ENCODE measurements at regions not wholly inside any gene's neighbourhood (a gene's known extent, or its start where the extent isn't known, plus 50 kb on each side); places are given as distances from the start of the nearest gene placed in this dataset.

- Histone ChIP-seq H3K27me3 (ENCODE audit: control insufficient read depth, insufficient read depth, low read length) (peaks cover 5% of the 10 kb centered on the region), H3K27ac (ENCODE audit: insufficient read depth, low read length, poor library complexity, severe bottlenecking) (no peak overlapping the region), H3K4me1 (ENCODE audit: control insufficient read depth, insufficient read depth, low read length, poor library complexity, severe bottlenecking) (no peaks in the 10 kb centered on the region), H3K4me3 (ENCODE audit: low read depth, low read length) (no peak overlapping the region), H3K9me3 (ENCODE audit: control insufficient read depth in 2 of 2, low read length in 2 of 2) (no peaks in the 10 kb centered on the region), H3K36me3 (ENCODE audit: control insufficient read depth, insufficient read depth, low read length) (no peaks in the 10 kb centered on the region)
- no peak for DNase-seq
- H3K27ac Mint-ChIP-seq, result no peak overlapping the region
- peaks cover 25% of the 10 kb centered on the region for H3K27me3 Mint-ChIP-seq
- peaks cover 0 to 7% (median 0%) of the 10 kb centered on the region in 4 donors for H3K4me1 Mint-ChIP-seq
- no peak overlapping the region for H3K4me3 Mint-ChIP-seq
- no peak for ATAC-seq (ENCODE audit: low read depth in 2 of 2)
- H3K36me3 Mint-ChIP-seq, result no peaks in the 10 kb centered on the region
- H3K9me3 Mint-ChIP-seq, result peaks cover 0 to 4% (median 3%) of the 10 kb centered on the region in 7 donors
These were observed 237.3 kb upstream of the TNRC6C start for GRCh38 chr17:77720946-77721845.

DNA sequence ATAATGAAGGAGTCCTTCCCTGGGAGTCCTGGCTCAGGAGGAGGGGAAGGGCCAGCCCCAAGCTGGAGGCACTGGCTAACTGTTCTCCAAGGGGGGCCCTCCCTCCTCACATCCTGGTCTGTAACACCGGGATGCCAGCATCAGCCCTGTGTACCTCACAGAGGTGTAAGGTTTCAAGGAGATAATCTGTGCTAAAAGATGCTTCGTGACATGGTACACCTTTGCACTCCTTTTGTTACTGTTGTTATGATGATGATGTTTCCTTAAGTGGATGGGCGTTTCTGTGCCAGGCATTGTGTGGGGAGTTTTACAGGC is 236.7 kb upstream of the TNRC6C start:
- peaks cover 2% of the 10 kb centered on the region for H3K27me3 ChIP-seq (ENCODE audit: control insufficient read depth, insufficient read depth, low read length)
- no peak overlapping the region for H3K27ac Mint-ChIP-seq
- H3K27me3 Mint-ChIP-seq, result peaks cover 21% of the 10 kb centered on the region
- H3K36me3 Mint-ChIP-seq, result no peaks in the 10 kb centered on the region
- ATAC-seq (ENCODE audit: low read depth in 2 of 2) (peak in 1 of 2 donors; percentile 31), DNase-seq (no peak)
- H3K4me1 ChIP-seq (ENCODE audit: control insufficient read depth, insufficient read depth, low read length, poor library complexity, severe bottlenecking), result no peaks in the 10 kb centered on the region
- no peak overlapping the region for H3K4me3 ChIP-seq (ENCODE audit: low read depth, low read length)
- H3K9me3 Mint-ChIP-seq, result peaks cover 0 to 4% (median 0%) of the 10 kb centered on the region in 7 donors
- peaks cover 0 to 7% (median 0%) of the 10 kb centered on the region in 4 donors for H3K4me1 Mint-ChIP-seq
- no peaks in the 10 kb centered on the region for H3K36me3 ChIP-seq (ENCODE audit: control insufficient read depth, insufficient read depth, low read length)
- no peak overlapping the region for H3K4me3 Mint-ChIP-seq
- H3K9me3 ChIP-seq (ENCODE audit: control insufficient read depth in 2 of 2, low read length in 2 of 2), result no peaks in the 10 kb centered on the region
- H3K27ac ChIP-seq (ENCODE audit: insufficient read depth, low read length, poor library complexity, severe bottlenecking), result no peak overlapping the region

- Histone ChIP-seq H3K36me3 (ENCODE audit: control insufficient read depth, insufficient read depth, low read length) (no peaks in the 10 kb centered on the region), H3K27ac (ENCODE audit: insufficient read depth, low read length, poor library complexity, severe bottlenecking) (no peak overlapping the region), H3K4me3 (ENCODE audit: low read depth, low read length) (no peak overlapping the region), H3K4me1 (ENCODE audit: control insufficient read depth, insufficient read depth, low read length, poor library complexity, severe bottlenecking) (no peaks in the 10 kb centered on the region), H3K9me3 (ENCODE audit: control insufficient read depth in 2 of 2, low read length in 2 of 2) (no peaks in the 10 kb centered on the region), H3K27me3 (ENCODE audit: control insufficient read depth, insufficient read depth, low read length) (peaks cover 2% of the 10 kb centered on the region)
- no peak for DNase-seq
- Mint-ChIP-seq H3K36me3 (no peaks in the 10 kb centered on the region), H3K4me3 (no peak overlapping the region), H3K27me3 (peaks cover 16% of the 10 kb centered on the region), H3K4me1 (peaks cover 0 to 7% (median under 1%) of the 10 kb centered on the region in 4 donors), H3K27ac (no peak overlapping the region), H3K9me3 (peaks cover 0 to 4% (median 0%) of the 10 kb centered on the region in 7 donors)
- ATAC-seq (ENCODE audit: low read depth in 2 of 2), result no peak
These were observed 236.1 kb upstream of the TNRC6C start for GRCh38 chr17:77722366-77722765.

- no peak for ATAC-seq (ENCODE audit: low read depth in 2 of 2)
These were observed 235.2 kb upstream of the TNRC6C start for GRCh38 chr17:77723071-77723908.

DNA sequence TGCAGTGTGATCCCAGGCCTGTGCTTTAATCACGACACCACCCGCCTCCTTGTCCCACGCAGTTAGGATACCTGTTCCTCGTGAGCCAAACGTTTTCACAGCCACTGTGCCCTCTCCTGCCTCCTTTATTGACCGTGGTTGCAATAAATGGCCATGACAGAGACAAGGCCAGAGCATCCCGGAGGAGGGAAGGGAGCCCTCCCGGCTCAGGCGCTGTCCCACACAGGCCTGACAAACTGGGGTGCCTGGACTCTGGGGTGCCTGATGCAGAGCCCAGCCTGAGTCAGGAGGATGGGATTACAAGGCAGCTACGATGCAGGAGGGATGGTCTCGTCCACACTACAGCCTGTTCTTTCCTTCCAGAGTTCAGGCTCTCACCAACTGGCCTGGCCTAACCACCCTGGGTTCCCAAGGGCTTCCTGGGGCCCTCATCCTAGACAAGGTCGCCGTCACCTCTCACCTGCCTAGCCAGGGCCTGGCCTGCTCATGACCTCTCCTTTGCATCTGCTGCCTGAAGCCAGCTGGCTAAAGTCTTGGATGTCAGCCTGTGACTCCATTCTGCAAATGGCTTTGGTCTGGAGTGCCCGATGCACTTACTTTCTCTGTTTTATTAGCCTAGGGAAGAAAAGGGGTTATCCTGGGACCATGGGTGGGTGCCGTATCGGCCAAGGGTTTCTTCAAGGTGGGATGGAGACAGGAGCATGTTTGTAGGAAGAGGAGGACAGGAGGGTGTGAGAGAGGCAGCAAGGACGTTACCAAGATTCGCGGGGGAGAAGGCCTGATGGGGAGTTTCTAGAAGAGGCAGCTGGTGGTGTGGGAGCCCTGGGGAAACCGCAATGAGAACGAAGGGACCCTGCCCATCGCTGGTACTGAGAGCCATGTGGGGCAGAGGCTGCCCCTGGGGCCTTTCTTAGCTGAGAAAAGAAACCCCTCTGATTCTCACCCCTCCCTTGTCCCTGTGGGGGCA is 234.3 kb upstream of the TNRC6C start:
- peaks cover 0 to 3% (median 1%) of the 10 kb centered on the region in 4 donors for H3K4me1 Mint-ChIP-seq
- no peak overlapping the region for H3K27ac Mint-ChIP-seq
- peaks cover 0 to 3% (median 0%) of the 10 kb centered on the region in 7 donors for H3K9me3 Mint-ChIP-seq
- no peaks in the 10 kb centered on the region for H3K9me3 ChIP-seq (ENCODE audit: control insufficient read depth in 2 of 2, low read length in 2 of 2)
- no peak for DNase-seq
- H3K27me3 Mint-ChIP-seq, result peaks cover 25% of the 10 kb centered on the region
- no peaks in the 10 kb centered on the region for H3K4me1 ChIP-seq (ENCODE audit: control insufficient read depth, insufficient read depth, low read length, poor library complexity, severe bottlenecking)
- peaks cover 4% of the 10 kb centered on the region for H3K27me3 ChIP-seq (ENCODE audit: control insufficient read depth, insufficient read depth, low read length)
- no peaks in the 10 kb centered on the region for H3K36me3 Mint-ChIP-seq
- H3K36me3 ChIP-seq (ENCODE audit: control insufficient read depth, insufficient read depth, low read length), result no peaks in the 10 kb centered on the region
- H3K27ac ChIP-seq (ENCODE audit: insufficient read depth, low read length, poor library complexity, severe bottlenecking), result no peak overlapping the region
- ATAC-seq (ENCODE audit: low read depth in 2 of 2), result no peak
- H3K4me3 Mint-ChIP-seq, result no peak overlapping the region
- no peak overlapping the region for H3K4me3 ChIP-seq (ENCODE audit: low read depth, low read length)

More at GRCh38 chr17:77723071-77723908, 235.2 kb upstream of the TNRC6C start:
- H3K27me3 Mint-ChIP-seq, result peaks cover 16% of the 10 kb centered on the region
- no peak overlapping the region for H3K27ac ChIP-seq (ENCODE audit: insufficient read depth, low read length, poor library complexity, severe bottlenecking)
- no peaks in the 10 kb centered on the region for H3K36me3 Mint-ChIP-seq
- no peak overlapping the region for H3K27ac Mint-ChIP-seq
- no peaks in the 10 kb centered on the region for H3K36me3 ChIP-seq (ENCODE audit: control insufficient read depth, insufficient read depth, low read length)
- H3K9me3 Mint-ChIP-seq, result peaks cover 0 to 4% (median 0%) of the 10 kb centered on the region in 7 donors
- no peak for DNase-seq
- peaks cover 2% of the 10 kb centered on the region for H3K27me3 ChIP-seq (ENCODE audit: control insufficient read depth, insufficient read depth, low read length)
- no peak overlapping the region for H3K4me3 Mint-ChIP-seq
- H3K9me3 ChIP-seq (ENCODE audit: control insufficient read depth in 2 of 2, low read length in 2 of 2), result no peaks in the 10 kb centered on the region
- no peak overlapping the region for H3K4me3 ChIP-seq (ENCODE audit: low read depth, low read length)
- H3K4me1 ChIP-seq (ENCODE audit: control insufficient read depth, insufficient read depth, low read length, poor library complexity, severe bottlenecking), result no peaks in the 10 kb centered on the region
- peaks cover 0 to 7% (median 2%) of the 10 kb centered on the region in 4 donors for H3K4me1 Mint-ChIP-seq

GRCh38 chr17:77724876-77725615 is 233.5 kb upstream of the TNRC6C start:
- H3K4me1 Mint-ChIP-seq, result peaks cover 0 to 3% (median 1%) of the 10 kb centered on the region in 4 donors
- Histone ChIP-seq H3K4me3 (ENCODE audit: low read depth, low read length) (no peak overlapping the region), H3K9me3 (ENCODE audit: control insufficient read depth in 2 of 2, low read length in 2 of 2) (no peaks in the 10 kb centered on the region), H3K27ac (ENCODE audit: insufficient read depth, low read length, poor library complexity, severe bottlenecking) (no peak overlapping the region), H3K27me3 (ENCODE audit: control insufficient read depth, insufficient read depth, low read length) (peaks cover 8% of the 10 kb centered on the region), H3K4me1 (ENCODE audit: control insufficient read depth, insufficient read depth, low read length, poor library complexity, severe bottlenecking) (no peaks in the 10 kb centered on the region), H3K36me3 (ENCODE audit: control insufficient read depth, insufficient read depth, low read length) (no peaks in the 10 kb centered on the region)
- H3K9me3 Mint-ChIP-seq, result peaks cover 0 to 4% (median 0%) of the 10 kb centered on the region in 7 donors
- H3K27me3 Mint-ChIP-seq, result peaks cover 34% of the 10 kb centered on the region
- H3K27ac Mint-ChIP-seq, result no peak overlapping the region
- ATAC-seq (ENCODE audit: low read depth in 2 of 2), result no peak
- H3K4me3 Mint-ChIP-seq, result no peak overlapping the region
- no peak for DNase-seq
- H3K36me3 Mint-ChIP-seq, result no peaks in the 10 kb centered on the region
